ENCODE measurements at regions not wholly inside any gene's neighbourhood (a gene's known extent, or its start where the extent isn't known, plus 50 kb on each side); places are given as distances from the start of the nearest gene placed in this dataset.

DNA sequence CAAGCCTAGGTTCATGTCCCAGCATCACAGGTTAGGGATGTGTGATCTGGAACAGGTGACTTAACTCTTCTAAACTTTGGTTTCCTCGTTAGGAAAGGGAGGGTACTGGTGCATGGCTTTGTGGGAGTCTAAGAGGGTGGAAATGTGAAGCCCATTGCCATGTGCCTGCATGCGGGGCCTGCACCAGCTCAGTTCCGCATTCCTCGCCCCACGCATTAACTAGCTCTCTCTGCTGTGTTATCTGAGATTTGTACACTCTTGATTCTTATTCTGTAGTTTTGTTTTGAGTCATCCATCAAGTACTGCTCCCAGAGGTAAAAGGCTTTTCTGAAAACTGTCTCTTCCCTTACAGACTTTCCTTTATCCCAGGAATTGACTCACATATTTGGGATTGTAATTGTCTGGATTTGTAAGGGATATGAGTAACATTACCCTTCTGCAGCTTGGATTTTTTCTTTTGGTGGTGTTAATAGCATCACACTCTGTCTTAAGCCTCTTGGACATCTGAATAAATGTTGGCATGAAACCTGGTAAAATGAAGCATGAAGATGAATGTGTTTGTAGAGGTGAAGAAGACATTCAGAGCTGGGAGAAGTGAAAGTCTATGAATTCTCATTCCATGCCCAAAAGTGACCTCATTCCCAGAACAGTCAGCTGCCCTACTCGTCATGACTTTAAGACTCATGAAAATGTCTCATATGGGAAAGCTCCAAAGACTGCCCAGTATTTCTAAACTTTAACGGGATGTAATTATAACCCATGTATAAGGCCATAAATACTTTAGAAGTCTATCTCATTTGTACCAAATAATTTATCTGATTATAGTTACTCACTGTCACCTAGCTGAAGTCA lies 357.3 kb downstream of the FOXA2 start:
- ATAC-seq (no peak), DNase-seq (ENCODE audit: missing footprints) (no peak)
- intact Hi-C loops (cut with DNase I): no loop called here

DNA sequence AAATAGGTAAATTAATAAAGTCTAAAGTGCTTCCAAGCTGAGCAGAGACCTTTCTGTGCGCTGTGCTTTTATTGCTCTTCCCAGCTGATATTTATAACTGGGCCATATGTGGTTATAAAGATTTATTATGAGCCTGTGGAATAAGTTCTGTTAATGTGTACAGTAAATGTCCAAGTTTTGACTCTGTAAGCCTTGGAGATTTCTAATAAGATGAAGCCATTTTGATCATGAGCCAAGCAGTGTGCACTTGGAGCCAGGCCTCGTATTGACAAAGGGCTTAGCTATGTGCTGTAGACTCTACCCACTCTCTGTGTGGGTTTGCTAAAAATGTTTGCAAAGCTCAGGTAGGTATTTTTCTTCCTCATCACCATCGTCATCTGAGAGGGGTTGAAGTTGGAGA lies 361.1 kb downstream of the FOXA2 start:
- ATAC-seq: no peak
- intact Hi-C loops (cut with DNase I): no loop called here
- DNase-seq (ENCODE audit: missing footprints): no peak

DNA sequence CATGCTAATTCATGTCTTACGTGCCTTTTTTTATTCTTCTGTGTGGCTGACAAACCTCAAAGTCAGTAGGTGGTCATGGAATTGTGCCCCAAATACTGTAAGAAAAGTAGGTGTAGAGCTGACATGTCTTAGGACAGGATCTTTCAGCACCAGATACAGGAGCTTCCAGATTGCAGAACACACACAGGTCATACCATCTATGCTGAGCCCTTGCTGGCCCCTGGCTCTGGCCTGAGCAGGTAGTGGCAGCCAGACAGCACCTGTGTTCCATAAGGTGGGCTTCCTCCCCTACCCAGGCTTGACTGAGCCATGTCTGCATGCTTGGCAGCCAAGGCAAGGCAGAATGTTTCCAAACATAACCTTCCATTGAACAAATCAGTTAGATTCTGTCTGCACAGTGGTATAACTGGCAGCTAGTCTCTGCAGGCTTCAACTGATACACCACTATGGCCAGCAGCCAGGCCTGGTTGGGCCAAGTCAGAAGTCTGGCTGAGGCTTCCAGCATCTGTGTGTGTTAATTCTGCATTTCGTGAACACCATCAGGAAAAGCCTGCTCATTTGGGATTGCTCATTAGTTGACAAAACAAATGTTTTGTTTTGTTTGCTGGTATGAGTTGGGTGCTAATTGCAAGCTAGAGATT lies 366.5 kb downstream of the FOXA2 start:
- ATAC-seq (peak; percentile 59), DNase-seq (ENCODE audit: missing footprints) (no peak)
- intact Hi-C loops (cut with DNase I): no loop called here

DNA sequence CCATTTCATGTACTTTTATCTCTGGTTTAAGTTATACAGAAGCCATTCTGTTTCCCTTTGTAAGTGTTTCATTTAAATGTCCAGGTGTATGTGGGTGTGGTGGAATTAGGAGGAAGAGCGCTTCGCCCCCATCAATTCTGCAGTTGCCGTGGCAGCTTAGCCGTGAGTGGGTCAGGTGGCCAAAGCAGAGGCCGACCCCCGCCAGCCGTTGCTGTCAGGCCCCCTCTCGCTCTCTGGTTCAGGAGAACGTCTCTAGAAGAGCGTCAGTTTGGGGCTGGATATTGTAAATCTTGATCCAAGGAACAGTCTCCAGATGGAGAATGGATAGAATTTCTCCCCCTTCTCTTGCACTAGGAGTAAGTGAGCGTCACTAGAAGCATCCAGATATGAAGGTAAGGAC lies 367.4 kb downstream of the FOXA2 start:
- intact Hi-C loops (cut with DNase I): no loop called here
- DNase-seq (ENCODE audit: missing footprints) (no peak), ATAC-seq (no peak)

DNA sequence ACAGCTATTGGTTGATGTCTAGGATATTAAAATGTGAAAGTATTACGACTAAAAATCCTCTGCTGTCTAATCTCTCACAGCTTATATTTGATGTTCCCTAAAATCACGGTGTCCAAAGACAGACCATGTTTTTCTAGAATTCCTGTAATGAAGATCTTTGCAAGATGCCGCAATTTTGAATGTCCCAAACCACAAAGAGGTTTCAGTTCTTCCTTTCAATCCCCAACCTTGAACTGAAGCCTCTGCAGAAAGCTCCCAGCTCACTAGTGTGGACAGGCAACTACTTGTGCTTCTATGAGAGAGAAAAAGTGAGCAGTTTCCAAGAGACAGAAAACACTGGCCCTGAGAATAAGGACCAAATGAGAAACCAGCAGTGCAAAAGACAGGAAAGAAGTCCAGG lies 370.1 kb downstream of the FOXA2 start:
- DNase-seq (ENCODE audit: missing footprints) (no peak), ATAC-seq (no peak)
- intact Hi-C loops (cut with DNase I): no loop called here

DNA sequence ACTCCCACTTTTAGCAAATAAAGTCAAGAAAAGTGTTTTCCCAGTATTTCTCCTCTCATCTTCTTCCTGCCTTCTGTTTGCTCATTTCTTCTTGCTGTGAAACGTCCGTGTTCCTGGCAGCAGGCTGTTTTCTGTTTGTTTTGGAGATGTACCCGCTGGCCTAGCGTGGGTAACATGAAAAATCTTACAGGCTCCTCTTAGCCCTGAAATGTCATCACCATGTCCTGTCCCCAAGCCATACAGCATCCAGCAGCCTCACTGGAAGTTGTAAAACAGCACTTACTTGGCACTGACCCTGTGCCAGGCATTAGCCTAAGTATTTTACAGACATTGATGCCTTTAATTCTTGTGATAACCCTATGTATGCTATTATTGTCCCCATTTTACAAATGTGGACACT lies 371.1 kb downstream of the FOXA2 start:
- peak; percentile 79 for ATAC-seq
- intact Hi-C loops (cut with DNase I): no loop called here
- no peak for DNase-seq (ENCODE audit: missing footprints)

DNA sequence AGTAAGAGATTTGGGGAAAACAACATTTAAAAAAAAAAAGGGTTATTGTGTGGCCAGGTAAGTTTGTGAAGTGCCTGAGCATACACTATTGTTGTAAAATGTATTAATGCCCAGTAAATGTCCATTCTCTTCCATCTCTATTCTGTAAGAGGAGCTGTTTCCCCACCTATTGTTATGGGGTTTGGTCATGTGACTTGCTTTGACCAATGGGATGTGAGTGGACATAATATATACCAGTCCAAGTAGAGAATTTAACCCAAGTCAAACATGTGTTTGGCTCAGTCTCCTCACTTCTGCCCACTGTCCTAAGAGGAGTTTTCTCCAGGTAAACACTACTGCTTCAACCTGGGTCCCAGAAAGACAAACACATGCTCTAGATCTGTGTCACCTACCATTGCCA lies 377.1 kb downstream of the FOXA2 start:
- ATAC-seq: no peak
- intact Hi-C loops (cut with DNase I): no loop called here

DNA sequence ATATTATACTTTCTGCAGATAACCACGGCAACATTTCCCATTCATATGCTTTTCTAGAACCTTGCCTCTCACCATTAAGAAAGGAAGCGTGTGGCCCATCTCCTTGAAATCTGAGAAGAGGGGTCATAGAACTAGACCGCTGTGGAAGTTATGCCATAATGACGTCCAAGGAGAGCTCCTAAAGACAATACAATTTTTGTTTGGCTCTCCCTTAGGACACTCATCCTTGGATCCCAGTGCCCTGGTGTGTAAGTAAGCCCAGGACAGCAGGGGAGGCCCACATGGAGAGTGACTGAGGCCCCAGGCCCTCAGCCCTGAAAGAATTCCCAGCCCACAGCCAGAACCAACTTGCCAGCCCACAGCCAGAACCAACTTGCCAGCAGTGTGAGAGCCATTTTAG lies 379.6 kb downstream of the FOXA2 start:
- intact Hi-C loops (cut with DNase I): no loop called here
- DNase-seq (ENCODE audit: missing footprints) (no peak), ATAC-seq (no peak)

More for the DNA sequence above, 377.1 kb downstream of the FOXA2 start:
- DNase-seq (ENCODE audit: missing footprints): no peak

DNA sequence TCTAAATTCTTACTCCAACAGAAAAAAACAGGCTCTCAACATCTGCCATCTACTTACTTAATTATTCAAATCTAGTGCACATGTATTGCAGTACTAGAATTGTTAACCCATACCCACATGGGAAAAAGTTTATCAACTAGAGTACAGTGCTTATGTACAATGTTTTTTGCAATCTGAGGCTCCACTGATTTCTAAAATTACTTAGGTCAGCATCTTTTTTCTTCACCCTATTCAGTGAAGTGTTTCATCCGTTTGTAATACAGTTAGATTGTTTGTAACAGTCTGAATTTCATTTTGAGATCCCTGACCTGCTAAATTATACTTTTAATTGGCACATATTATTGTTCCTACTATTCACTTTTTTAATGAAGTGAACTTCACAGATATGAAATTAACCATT lies 402.2 kb downstream of the FOXA2 start:
- ATAC-seq: no peak
- intact Hi-C loops (cut with DNase I): no loop called here
- DNase-seq (ENCODE audit: missing footprints): no peak

DNA sequence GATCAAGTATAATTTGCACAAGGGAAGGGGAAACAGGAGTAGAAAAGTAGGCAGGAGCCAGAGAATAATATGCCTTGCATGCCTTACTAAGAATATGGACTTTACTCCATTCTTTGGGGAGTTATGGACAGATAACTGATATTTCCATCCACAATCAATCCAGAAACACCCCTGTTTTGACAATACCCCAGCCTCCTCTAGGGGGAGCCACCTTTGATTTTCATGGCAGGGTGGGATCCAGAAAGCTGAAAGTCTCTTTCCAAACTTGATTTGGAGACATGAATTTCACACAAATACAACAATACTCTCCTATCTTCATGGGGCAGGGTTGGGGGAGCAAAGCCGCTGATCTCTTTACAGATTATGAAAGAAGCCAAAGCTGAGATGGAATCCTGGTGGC lies 404.1 kb downstream of the FOXA2 start:
- intact Hi-C loops (cut with DNase I): no loop called here
- ATAC-seq: no peak
- no peak for DNase-seq (ENCODE audit: missing footprints)

DNA sequence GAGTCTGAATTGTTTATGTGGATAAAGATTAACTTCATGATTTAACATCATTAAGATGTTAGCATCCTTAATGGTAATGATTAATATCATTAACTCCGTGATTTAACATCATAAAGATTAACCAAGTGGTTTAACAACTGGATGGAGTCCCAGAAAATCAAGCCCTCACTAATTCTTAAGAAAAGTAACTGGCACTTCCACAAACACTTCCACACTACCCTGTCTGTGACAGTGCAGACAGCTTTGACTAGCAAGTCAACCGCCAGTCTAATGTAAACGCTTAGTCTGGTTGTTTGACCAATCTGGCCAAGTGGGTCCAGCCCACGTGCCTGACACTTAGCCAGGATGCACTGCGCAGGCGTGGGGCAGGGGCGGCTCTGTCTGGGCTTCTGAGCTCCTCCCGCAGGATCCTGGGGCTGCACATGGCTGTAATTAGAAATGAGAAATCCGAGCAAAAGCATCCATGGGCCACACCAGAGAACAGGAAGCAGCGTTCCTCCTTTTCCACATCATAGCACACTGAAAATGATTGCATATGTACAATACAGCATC lies 424.2 kb downstream of the FOXA2 start:
- no peak for ATAC-seq
- no peak for DNase-seq (ENCODE audit: missing footprints)
- intact Hi-C loops (cut with DNase I): no loop called here

DNA sequence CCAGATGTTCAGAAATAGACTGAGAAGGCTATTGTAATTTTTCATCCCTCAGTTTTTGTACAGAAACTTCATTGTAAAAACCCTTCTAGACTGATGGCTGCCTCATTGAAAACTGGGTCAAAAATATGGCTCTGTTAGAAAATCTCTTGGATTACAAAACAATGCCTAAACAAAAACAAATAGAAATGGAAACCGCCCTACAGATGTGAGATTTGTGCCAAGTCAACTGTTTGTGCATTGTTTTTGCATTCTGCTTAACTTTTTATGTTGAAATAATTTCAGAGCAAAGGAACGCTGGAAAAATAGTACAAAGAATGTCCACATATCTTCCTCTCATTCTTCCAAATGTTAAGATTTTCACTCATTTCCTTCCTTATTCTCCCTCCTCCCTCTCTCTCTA lies 425.1 kb downstream of the FOXA2 start:
- DNase-seq (ENCODE audit: missing footprints) (no peak), ATAC-seq (no peak)
- intact Hi-C loops (cut with DNase I): no loop called here

DNA sequence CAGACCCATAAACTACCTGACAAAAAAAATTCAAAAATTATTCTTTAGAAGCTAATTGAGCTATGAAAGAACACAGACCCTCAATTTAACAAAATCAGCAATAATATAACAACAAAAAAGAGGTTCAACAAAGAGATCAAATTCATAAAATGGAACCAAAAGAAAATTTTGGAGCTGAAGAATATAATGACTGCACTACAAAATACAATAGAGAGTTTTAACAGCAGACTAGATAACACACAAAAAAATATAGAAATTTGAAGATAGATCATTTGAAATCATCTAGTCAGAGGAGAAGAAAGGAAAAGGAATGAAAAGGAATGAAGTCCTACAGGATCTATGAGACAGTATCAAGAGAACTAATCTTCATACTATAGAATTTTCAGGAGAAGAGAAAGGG lies 422.1 kb downstream of the PAX1 start:
- intact Hi-C loops (cut with DNase I): no loop called here
- no peak for ATAC-seq

DNA sequence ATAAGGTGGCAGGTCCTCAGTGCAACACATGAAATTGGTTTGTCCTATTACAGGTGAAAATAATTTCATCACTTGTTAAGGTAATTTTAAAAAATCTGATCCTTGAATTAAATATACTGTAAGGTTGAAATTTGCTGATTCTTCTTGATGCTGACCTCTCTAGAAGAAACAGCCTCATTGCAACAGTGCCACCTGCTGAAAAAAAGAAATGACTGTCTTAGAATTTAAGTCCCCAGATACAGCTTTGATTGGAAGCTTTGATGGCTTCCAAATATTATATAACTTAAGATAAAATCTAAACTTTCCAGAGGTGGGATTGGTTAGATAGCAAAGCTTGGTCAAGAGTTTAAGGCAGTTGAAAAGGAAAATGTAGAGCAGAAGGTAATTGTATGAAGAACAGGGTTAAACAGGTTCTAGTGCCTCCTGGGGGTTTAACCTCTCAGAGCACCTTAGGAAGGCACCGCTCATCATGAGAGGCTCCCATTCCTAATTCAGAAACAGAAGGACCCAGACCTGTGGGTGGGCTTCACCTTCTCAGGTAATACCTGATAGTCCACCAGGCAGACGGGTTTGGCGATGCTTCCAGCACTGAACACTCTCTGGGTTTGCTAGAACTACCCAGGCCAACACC lies 401.0 kb downstream of the PAX1 start:
- ATAC-seq (no peak), DNase-seq (ENCODE audit: missing footprints) (no peak)
- intact Hi-C loops (cut with DNase I): loop anchor here (10.0 kb wide), 2 partner anchors 302 to 392 kb away; no protein-coding TSS in a partner anchor

More for the DNA sequence above, 422.1 kb downstream of the PAX1 start:
- DNase-seq (ENCODE audit: missing footprints): no peak

DNA sequence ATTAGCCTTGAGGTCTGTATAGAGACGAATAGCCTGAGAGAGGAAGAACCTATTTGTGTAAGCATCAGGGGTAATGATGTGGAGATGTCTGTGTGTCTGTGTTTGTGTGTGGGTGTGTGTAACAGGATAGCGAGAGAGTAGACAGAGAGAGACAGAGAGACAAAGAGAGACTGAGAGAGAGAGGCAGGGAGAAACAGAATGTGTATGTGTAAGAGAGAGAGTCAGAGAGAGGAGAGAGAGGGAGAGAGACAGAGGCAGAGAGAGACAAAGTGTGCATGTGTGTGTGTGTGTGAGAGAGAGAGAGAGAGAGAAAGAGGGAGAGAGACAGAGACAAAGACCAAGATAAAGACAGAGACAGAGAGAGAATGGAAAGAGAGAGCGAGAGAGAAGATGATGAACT lies 396.1 kb downstream of the PAX1 start:
- intact Hi-C loops (cut with DNase I): loop anchor here (10.0 kb wide), 2 partner anchors 297 to 387 kb away; no protein-coding TSS in a partner anchor
- no peak for ATAC-seq
- no peak for DNase-seq (ENCODE audit: missing footprints)

DNA sequence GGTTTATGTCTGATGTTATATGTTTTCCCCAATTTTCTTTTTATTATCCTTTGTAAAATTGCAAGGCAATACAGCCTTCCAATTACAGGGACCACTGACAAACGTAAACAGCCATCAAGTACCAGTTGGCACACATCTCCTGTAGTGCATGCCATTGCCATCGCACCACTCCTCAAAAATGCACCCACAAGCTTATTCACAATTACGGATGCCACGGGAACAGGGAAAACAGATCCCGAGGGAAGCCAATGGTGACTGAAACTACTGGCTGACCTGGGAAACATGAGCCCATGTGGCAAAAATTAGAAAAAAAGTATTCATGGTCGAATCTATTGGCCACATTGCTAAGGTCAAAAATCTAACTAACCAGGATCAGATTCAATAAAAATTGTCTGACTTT lies 395.2 kb downstream of the PAX1 start:
- no peak for DNase-seq (ENCODE audit: missing footprints)
- no peak for ATAC-seq
- intact Hi-C loops (cut with DNase I): loop anchor here (10.0 kb wide), 2 partner anchors 296 to 386 kb away; no protein-coding TSS in a partner anchor

DNA sequence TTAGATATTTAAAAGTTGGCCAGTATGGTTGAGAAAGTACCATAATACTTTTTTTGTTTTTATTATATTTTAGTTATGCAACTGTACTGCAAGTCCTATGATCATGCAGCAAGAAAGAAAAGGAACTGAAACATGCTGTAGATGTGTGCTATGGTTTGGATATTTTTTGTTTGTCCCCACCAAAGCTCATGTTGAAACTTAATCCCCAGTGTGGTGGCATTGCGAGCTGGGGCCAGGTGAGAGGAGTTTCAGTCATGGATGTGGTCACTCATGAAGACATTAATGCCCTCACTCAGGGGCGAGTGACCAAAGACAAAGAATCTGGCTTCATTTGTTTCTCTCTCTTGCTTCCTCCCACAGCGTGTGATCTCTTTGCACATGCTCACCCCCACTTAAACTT lies 393.9 kb downstream of the PAX1 start:
- no peak for ATAC-seq
- intact Hi-C loops (cut with DNase I): no loop called here

DNA sequence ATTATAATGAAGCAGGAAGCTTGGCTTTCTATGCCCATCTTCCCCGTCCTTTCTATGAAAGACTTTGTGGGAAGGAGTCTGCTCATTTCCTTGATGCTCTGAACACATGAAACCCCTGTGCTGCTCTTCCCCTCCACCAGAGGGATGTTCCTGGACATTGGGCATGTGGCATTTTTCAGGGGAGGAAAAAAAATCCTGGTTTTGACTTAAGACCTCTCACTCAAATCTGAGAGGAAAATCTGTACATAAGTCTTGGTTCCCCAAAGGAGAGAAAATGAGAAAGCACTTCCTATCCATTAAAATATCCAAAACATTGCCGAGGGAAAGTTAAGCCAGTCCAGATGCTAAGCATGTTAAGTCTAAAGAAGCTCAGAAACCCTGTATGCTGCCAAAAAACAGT lies 393.0 kb downstream of the PAX1 start:
- ATAC-seq (no peak), DNase-seq (ENCODE audit: missing footprints) (no peak)
- intact Hi-C loops (cut with DNase I): no loop called here

More for the DNA sequence above, 393.9 kb downstream of the PAX1 start:
- DNase-seq (ENCODE audit: missing footprints): no peak

DNA sequence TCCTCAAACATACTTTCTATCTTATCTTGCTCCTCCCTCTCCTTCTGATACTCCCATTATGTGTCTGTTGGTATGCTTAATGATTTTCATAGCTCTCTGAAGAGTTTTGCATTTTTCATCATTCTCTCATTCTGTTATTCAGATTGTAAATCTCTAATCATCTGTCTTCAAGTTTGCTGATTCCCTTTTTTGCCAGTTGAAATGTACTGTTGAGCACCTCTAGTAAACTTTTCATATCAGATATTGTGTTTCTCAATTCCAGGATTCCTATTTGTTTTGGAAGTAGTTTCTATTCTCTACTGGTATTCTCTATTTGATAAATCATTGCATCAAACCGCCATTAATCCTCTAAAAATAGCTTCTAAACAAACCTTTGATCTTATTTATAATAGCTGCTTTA lies 387.7 kb downstream of the PAX1 start:
- ATAC-seq: no peak
- no peak for DNase-seq (ENCODE audit: missing footprints)
- intact Hi-C loops (cut with DNase I): no loop called here

DNA sequence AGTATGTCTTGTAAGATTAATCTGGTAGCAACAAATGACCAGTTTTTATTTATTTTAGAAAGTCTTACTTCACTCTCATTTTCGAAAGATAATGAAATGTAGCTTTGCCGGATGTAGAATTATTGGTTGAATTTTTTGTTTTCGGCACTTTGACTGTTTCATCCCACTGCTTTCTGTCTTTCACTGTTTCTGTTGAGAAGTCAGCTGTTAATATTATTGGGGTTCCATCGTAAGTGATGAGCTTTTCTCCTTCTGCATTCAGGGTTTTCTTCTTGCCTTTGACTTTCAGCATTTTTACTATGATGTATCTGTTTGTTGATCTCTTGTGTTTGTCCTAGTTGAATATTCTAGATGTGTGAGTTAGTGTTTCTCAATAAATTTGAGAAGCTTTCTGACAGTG lies 383.4 kb downstream of the PAX1 start:
- ATAC-seq: no peak

More for the DNA sequence above, 383.4 kb downstream of the PAX1 start:
- no peak for DNase-seq (ENCODE audit: missing footprints)
- intact Hi-C loops (cut with DNase I): no loop called here

Measured in Right ventricle myocardium inferior (tissue), 1 donor.